ENCODE measurements at regions not wholly inside any gene's neighbourhood (a gene's known extent, or its start where the extent isn't known, plus 50 kb on each side); places are given as distances from the start of the nearest gene placed in this dataset.

GRCh38 chr2:107393516-107393915, 433.2 kb upstream of the RGPD4 start:
- no peak for DNase-seq

GRCh38 chr2:107398683-107399082, 428.0 kb upstream of the RGPD4 start:
- no peak for DNase-seq

- DNase-seq, result no peak
These were observed 424.4 kb upstream of the RGPD4 start for GRCh38 chr2:107402330-107402729.

GRCh38 chr2:107405261-107405660, 421.4 kb upstream of the RGPD4 start:
- DNase-seq, result no peak

GRCh38 chr2:107407017-107407416, 419.7 kb upstream of the RGPD4 start:
- DNase-seq, result no peak

GRCh38 chr2:107407974-107408373, 418.7 kb upstream of the RGPD4 start:
- DNase-seq, result no peak

GRCh38 chr2:107411267-107411666, 415.4 kb upstream of the RGPD4 start:
- DNase-seq, result no peak

- DNase-seq, result no peak
These were observed 414.3 kb upstream of the RGPD4 start for GRCh38 chr2:107412209-107412904.

- no peak for DNase-seq
These were observed 413.7 kb upstream of the RGPD4 start for GRCh38 chr2:107412981-107413380.

GRCh38 chr2:107414376-107414775, 412.3 kb upstream of the RGPD4 start:
- DNase-seq, result no peak

GRCh38 chr2:107418708-107419107, 408.0 kb upstream of the RGPD4 start:
- DNase-seq, result no peak

GRCh38 chr2:107419191-107419590, 407.5 kb upstream of the RGPD4 start:
- no peak for DNase-seq

- DNase-seq, result no peak
These were observed 397.9 kb upstream of the RGPD4 start for GRCh38 chr2:107428781-107429180.

- no peak for DNase-seq
These were observed 396.7 kb upstream of the RGPD4 start for GRCh38 chr2:107430006-107430405.

GRCh38 chr2:107430596-107431266, 396.0 kb upstream of the RGPD4 start:
- no peak for DNase-seq

GRCh38 chr2:107436281-107436680, 390.4 kb upstream of the RGPD4 start:
- no peak for DNase-seq

GRCh38 chr2:107437265-107437664, 389.4 kb upstream of the RGPD4 start:
- DNase-seq, result no peak

- DNase-seq, result no peak
These were observed 388.9 kb upstream of the RGPD4 start for GRCh38 chr2:107437807-107438206.

- DNase-seq, result no peak
These were observed 378.5 kb upstream of the RGPD4 start for GRCh38 chr2:107448160-107448559.

GRCh38 chr2:107461301-107461700, 365.4 kb upstream of the RGPD4 start:
- no peak for DNase-seq

- no peak for DNase-seq
These were observed 364.5 kb upstream of the RGPD4 start for GRCh38 chr2:107462181-107462580.

- no peak for DNase-seq
These were observed 360.5 kb upstream of the RGPD4 start for GRCh38 chr2:107466241-107466640.

GRCh38 chr2:107466984-107467773, 359.5 kb upstream of the RGPD4 start:
- no peak for DNase-seq

- DNase-seq, result no peak
These were observed 357.2 kb upstream of the RGPD4 start for GRCh38 chr2:107469437-107469995.

Measured in right forelimb (tissue), 1 donor.